B cell (primary cell): ENCODE measurements at regions not wholly inside any gene's neighbourhood (a gene's known extent, or its start where the extent isn't known, plus 50 kb on each side); places are given as distances from the start of the nearest gene placed in this dataset.

Source experiments
- ATAC-seq: fragments of 200-7000 bp; cut with Tn5 transposase; one replicate; pipeline ENCODE4 v1.10.0; 2021; ENCODE audit warnings: low read depth, mild to moderate bottlenecking, moderate number of reproducible peaks, moderate library complexity
- CTCF ChIA-PET: fragments of 350-600 bp; sonication (Branson Sonifier 250); formaldehyde crosslinking; loops from one replicate; lab custom pipeline; 2021; ENCODE audit warnings: antibody characterized with exemption, inconsistent platforms; lab: Charles Lee
- POLR2A ChIA-PET: fragments of 350-600 bp; sonication (Branson Sonifier 250); formaldehyde crosslinking; loops from one replicate; lab custom pipeline; 2021; ENCODE audit warnings: antibody characterized with exemption; lab: Charles Lee
- DNase-seq: peaks from one replicate; pipeline ENCODE4 v3.0.0; 2013
- H2AFZ ChIP-seq: 2 replicates; pipeline ENCODE4 v1.6.1; 2012; ENCODE audit warnings: mild to moderate bottlenecking, low read depth, low read length; ENCODE audit not compliant: insufficient read depth, poor library complexity, severe bottlenecking
- H3K27ac ChIP-seq, 2 donors: 1 replicate in 1 of 2; 2 replicates in 1 of 2; pipeline ENCODE4 v1.5.1; 2012 to 2013; ENCODE audit warnings: low read length in 2 of 2, mild to moderate bottlenecking in 2 of 2, moderate library complexity in 1 of 2
- H3K27me3 ChIP-seq, 4 experiments: fragments of 200-600 bp in 1 of 4; sonication (generic) in 1 of 4; replicated peaks in 1 of 4; 1 replicate in 2 of 4; 2 replicates in 2 of 4; pipeline versions ENCODE4 v1.6.1 to v1.7.0; 2013 to 2016; ENCODE audit warnings: low read length in 3 of 4, mild to moderate bottlenecking in 2 of 4, mixed read lengths in 1 of 4, moderate library complexity in 1 of 4; ENCODE audit not compliant: insufficient read depth in 4 of 4, control insufficient read depth in 3 of 4; ENCODE audit errors: control extremely low read depth in 1 of 4
- H3K36me3 ChIP-seq, 2 experiments: replicated peaks in 1 of 2; 1 replicate in 1 of 2; 2 replicates in 1 of 2; pipeline versions ENCODE4 v1.6.1 to v1.7.1; 2013; ENCODE audit warnings: low read length in 1 of 2; ENCODE audit not compliant: insufficient read depth in 2 of 2, control insufficient read depth in 1 of 2; ENCODE audit errors: control extremely low read depth in 1 of 2, extremely low read depth in 1 of 2
- H3K4me1 ChIP-seq, 2 donors: fragments of 200-600 bp in 1 of 2; sonication (generic) in 1 of 2; 1 replicate in 1 of 2; 2 replicates in 1 of 2; pipeline versions ENCODE4 v1.5.1 to v1.6.1; 2013 to 2017; ENCODE audit warnings: low read length in 2 of 2; ENCODE audit not compliant: control insufficient read depth in 2 of 2, insufficient read depth in 2 of 2
- H3K4me2 ChIP-seq: replicated peaks from 2 replicates; pipeline ENCODE3; 2012; ENCODE audit warnings: mild to moderate bottlenecking, low read depth, low read length; ENCODE audit not compliant: poor library complexity, severe bottlenecking
- H3K4me3 ChIP-seq, 5 experiments: fragments of 200-600 bp in 1 of 5; sonication (generic) in 1 of 5; 1 replicate in 3 of 5; 2 replicates in 2 of 5; pipeline versions ENCODE4 v1.5.1 to v1.7.0; 2011 to 2016; ENCODE audit warnings: low read length in 4 of 5, mild to moderate bottlenecking in 4 of 5, low read depth in 2 of 5, control low read depth in 1 of 5, moderate library complexity in 1 of 5; ENCODE audit not compliant: insufficient read depth in 1 of 5; ENCODE audit errors: control extremely low read depth in 1 of 5, extremely low read depth in 1 of 5
- H3K79me2 ChIP-seq: fragments of 200-600 bp; sonication (generic); one replicate; pipeline ENCODE4 v1.6.0; 2016; ENCODE audit warnings: low read length; ENCODE audit not compliant: control insufficient read depth, insufficient read depth
- H3K9ac ChIP-seq: fragments of 200-600 bp; sonication (generic); 2 replicates; pipeline ENCODE4 v1.6.1; 2017; ENCODE audit warnings: mild to moderate bottlenecking, low read length, moderate library complexity
- H3K9me3 ChIP-seq, 3 donors: one replicate each; pipeline versions ENCODE4 v1.6.1 to v1.7.1; 2013; ENCODE audit warnings: low read length in 2 of 3; ENCODE audit not compliant: control insufficient read depth in 2 of 3, insufficient read depth in 1 of 3; ENCODE audit errors: control extremely low read depth in 1 of 3
- H4K20me1 ChIP-seq: 2 replicates; pipeline ENCODE4 v1.6.0; 2012; ENCODE audit warnings: mild to moderate bottlenecking, low read length; ENCODE audit not compliant: insufficient read depth, control insufficient read depth, poor library complexity, severe bottlenecking
- H3K27ac Mint-ChIP-seq: one replicate; pipeline ENCODE4 v1.8.0; 2021; ENCODE audit warnings: mixed read lengths
- H3K27me3 Mint-ChIP-seq: one replicate; pipeline ENCODE4 v1.8.0; 2021; ENCODE audit warnings: mixed read lengths
- H3K4me1 Mint-ChIP-seq: one replicate; pipeline ENCODE4 v1.8.0; 2021; ENCODE audit warnings: mixed read lengths
- H3K4me3 Mint-ChIP-seq: one replicate; pipeline ENCODE4 v1.8.0; 2021; ENCODE audit warnings: mixed read lengths
- H3K9me3 Mint-ChIP-seq: one replicate; pipeline ENCODE4 v1.8.0; 2022; ENCODE audit warnings: mixed read lengths; ENCODE audit not compliant: insufficient read depth
- EZH2 ChIP-seq: IDR thresholded peaks from 2 replicates; pipeline ENCODE4 v1.6.1; 2012; ENCODE audit warnings: borderline replicate concordance, low read depth, mild to moderate bottlenecking, moderate library complexity, low read length; ENCODE audit not compliant: insufficient read depth, poor library complexity, severe bottlenecking
- WGBS: methylation state at CpG from one replicate; pipeline ENCODE4 v1.1.5; 2013; ENCODE audit warnings: missing lambda C conversion rate; ENCODE audit not compliant: insufficient coverage; 5-methylcytosine and 5-hydroxymethylcytosine counted together
- intact Hi-C: fragments of 100-400 bp; cut with micrococcal nuclease; formaldehyde crosslinking; loops from one replicate; pipeline ENCODE4 v1.10.0; 2022
- TF ChIP-seq, protein P1 (sequence below): fragments of 200-600 bp; IDR thresholded peaks from one replicate; pipeline ENCODE4 v1.8.0; 2022; ENCODE audit warnings: antibody characterized with exemption, mild to moderate bottlenecking

DNA sequence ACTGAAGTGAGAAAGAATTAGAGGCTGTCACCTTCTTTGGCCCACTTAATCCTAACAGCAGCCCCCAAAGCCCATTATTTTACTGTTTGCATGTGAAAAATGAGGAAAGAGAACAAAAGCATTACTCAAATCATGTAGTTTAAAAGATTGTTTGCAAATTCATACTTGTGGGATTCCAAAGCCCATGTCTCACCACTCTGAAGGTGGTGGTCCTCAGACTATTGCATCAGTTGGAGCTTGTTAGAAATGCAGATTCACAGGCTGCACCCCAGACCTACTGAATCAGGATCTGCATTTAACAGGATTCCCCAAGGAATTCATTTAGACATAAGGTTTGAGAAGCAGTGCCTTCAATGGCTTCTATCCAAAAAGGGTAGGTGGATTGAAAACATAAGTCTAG is 93.7 kb upstream of the PDE1C start:
- no peaks in the 10 kb centered on the region for H3K27me3 ChIP-seq
- no peaks in the 10 kb centered on the region for H4K20me1 ChIP-seq
- H3K27ac ChIP-seq, result no peak overlapping the region
- Mint-ChIP-seq H3K4me1 (no peaks in the 10 kb centered on the region), H3K27ac (no peak overlapping the region), H3K27me3 (no peaks in the 10 kb centered on the region), H3K9me3 (no peaks in the 10 kb centered on the region), H3K4me3 (no peak overlapping the region)
- CTCF ChIA-PET, result no interaction called here
- ATAC-seq (no peak), DNase-seq (no peak)
- H3K9ac ChIP-seq, result no peak overlapping the region
- no peak overlapping the region for H3K4me3 ChIP-seq
- no peaks in the 10 kb centered on the region for H3K79me2 ChIP-seq
- POLR2A ChIA-PET, result no interaction called here
- H3K4me2 ChIP-seq, result no peak overlapping the region
- H3K9me3 ChIP-seq, result no peaks in the 10 kb centered on the region
- H3K36me3 ChIP-seq, result no peaks in the 10 kb centered on the region
- TF ChIP-seq EZH2, result no peak
- TF ChIP-seq, protein P1, sequence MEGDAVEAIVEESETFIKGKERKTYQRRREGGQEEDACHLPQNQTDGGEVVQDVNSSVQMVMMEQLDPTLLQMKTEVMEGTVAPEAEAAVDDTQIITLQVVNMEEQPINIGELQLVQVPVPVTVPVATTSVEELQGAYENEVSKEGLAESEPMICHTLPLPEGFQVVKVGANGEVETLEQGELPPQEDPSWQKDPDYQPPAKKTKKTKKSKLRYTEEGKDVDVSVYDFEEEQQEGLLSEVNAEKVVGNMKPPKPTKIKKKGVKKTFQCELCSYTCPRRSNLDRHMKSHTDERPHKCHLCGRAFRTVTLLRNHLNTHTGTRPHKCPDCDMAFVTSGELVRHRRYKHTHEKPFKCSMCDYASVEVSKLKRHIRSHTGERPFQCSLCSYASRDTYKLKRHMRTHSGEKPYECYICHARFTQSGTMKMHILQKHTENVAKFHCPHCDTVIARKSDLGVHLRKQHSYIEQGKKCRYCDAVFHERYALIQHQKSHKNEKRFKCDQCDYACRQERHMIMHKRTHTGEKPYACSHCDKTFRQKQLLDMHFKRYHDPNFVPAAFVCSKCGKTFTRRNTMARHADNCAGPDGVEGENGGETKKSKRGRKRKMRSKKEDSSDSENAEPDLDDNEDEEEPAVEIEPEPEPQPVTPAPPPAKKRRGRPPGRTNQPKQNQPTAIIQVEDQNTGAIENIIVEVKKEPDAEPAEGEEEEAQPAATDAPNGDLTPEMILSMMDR, result no peak
- no peak overlapping the region for H2AFZ ChIP-seq
- intact Hi-C loops, result no loop called here
- H3K4me1 ChIP-seq, result no peaks in the 10 kb centered on the region

DNA sequence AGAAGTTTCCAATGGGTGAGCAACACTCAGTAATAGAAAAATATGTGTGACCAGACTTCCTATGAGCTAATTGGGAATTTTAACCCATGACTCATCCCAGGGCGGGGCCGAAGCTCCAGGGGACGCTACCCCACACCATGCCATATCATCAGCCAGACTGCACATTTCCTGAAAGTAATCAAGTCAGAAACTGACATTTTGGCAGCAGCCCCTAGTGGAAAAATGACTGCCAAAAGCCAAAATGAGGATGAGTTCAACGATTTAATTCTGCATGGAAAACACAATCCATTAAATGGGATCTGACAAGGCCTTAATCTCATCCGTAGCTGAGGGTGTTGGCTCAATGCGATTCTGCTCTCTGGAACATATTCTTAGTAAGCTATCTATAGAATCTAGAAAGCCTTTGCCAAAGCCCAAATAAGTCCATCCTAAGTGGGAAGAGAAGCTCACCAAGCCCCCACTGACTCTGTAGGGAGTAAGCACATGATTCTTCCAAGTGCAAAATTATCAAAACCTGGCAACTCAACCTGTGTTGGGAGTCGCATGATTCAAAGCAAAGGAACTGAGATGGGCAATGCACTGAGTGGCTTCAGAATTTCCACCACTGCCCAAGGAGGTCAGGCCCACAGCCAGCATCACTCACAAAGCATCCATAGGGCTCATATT is 93.1 kb upstream of the PDE1C start:
- ATAC-seq (no peak), DNase-seq (no peak)
- no peaks in the 10 kb centered on the region for H3K36me3 ChIP-seq
- no peak overlapping the region for H3K4me3 ChIP-seq
- Mint-ChIP-seq H3K27me3 (no peaks in the 10 kb centered on the region), H3K27ac (no peak overlapping the region), H3K4me1 (no peaks in the 10 kb centered on the region), H3K4me3 (no peak overlapping the region), H3K9me3 (no peaks in the 10 kb centered on the region)
- no peaks in the 10 kb centered on the region for H4K20me1 ChIP-seq
- no peak overlapping the region for H2AFZ ChIP-seq
- no peaks in the 10 kb centered on the region for H3K9me3 ChIP-seq
- TF ChIP-seq, protein P1, result no peak
- no peak for TF ChIP-seq EZH2
- POLR2A ChIA-PET, result no interaction called here
- H3K9ac ChIP-seq, result no peak overlapping the region
- intact Hi-C loops, result no loop called here
- no peak overlapping the region for H3K4me2 ChIP-seq
- no peaks in the 10 kb centered on the region for H3K27me3 ChIP-seq
- CTCF ChIA-PET, result no interaction called here
- no peaks in the 10 kb centered on the region for H3K79me2 ChIP-seq
- H3K4me1 ChIP-seq, result no peaks in the 10 kb centered on the region
- no peak overlapping the region for H3K27ac ChIP-seq
- WGBS, result 76% methylated on average over 4 of the region's 7 CpGs
